MM.1S (cell line): ENCODE measurements at regions not wholly inside any gene's neighbourhood (a gene's known extent, or its start where the extent isn't known, plus 50 kb on each side); places are given as distances from the start of the nearest gene placed in this dataset.

Experiments used
- DNase-seq: peaks from one replicate; pipeline ENCODE4 v3.0.0-alpha.2; 2015
- H2AFZ ChIP-seq: fragments of 300-600 bp; sonication (generic); 2 replicates; pipeline ENCODE4 v1.6.0; 2016; ENCODE audit warnings: antibody characterized with exemption, low read length
- H3F3A ChIP-seq: fragments of 300-600 bp; sonication (generic); 2 replicates; pipeline ENCODE4 v1.6.1; 2016; ENCODE audit warnings: mild to moderate bottlenecking, antibody characterized with exemption, low read length, moderate library complexity, mixed read lengths; ENCODE audit not compliant: insufficient read depth
- H3K27ac ChIP-seq: fragments of 300-600 bp; sonication (generic); 2 replicates; pipeline ENCODE4 v1.5.1; 2016; ENCODE audit warnings: mild to moderate bottlenecking, low read length
- H3K27me3 ChIP-seq: fragments of 300-600 bp; sonication (generic); replicated peaks from 2 replicates; pipeline ENCODE4 v1.6.0; 2016; ENCODE audit warnings: low read length; ENCODE audit not compliant: insufficient read depth
- H3K36me3 ChIP-seq: fragments of 300-600 bp; sonication (generic); replicated peaks from 2 replicates; pipeline ENCODE4 v1.6.1; 2016; ENCODE audit warnings: mild to moderate bottlenecking, low read length, mixed read lengths; ENCODE audit not compliant: insufficient read depth
- H3K4me1 ChIP-seq: fragments of 300-600 bp; sonication (generic); 2 replicates; pipeline ENCODE4 v1.6.1; 2016; ENCODE audit warnings: low read length, mixed read lengths
- H3K4me2 ChIP-seq: fragments of 300-600 bp; sonication (generic); 2 replicates; pipeline ENCODE4 v1.6.0; 2016; ENCODE audit warnings: low read depth, low read length
- H3K4me3 ChIP-seq: fragments of 300-600 bp; sonication (generic); 2 replicates; pipeline ENCODE4 v1.5.1; 2016; ENCODE audit warnings: low read length, mixed read lengths
- H3K79me2 ChIP-seq: fragments of 300-600 bp; sonication (generic); 2 replicates; pipeline ENCODE4 v1.6.1; 2016; ENCODE audit warnings: mixed run types, low read length, mixed read lengths
- H3K9ac ChIP-seq: fragments of 300-600 bp; sonication (generic); 2 replicates; pipeline ENCODE4 v1.6.1; 2016; ENCODE audit warnings: low read length, mixed read lengths
- H3K9me2 ChIP-seq: fragments of 300-600 bp; sonication (generic); replicated peaks from 2 replicates; pipeline ENCODE4 v1.6.1; 2016; ENCODE audit warnings: mild to moderate bottlenecking, low read length, mixed read lengths; ENCODE audit not compliant: insufficient read depth
- H3K9me3 ChIP-seq: fragments of 300-600 bp; sonication (generic); replicated peaks from 2 replicates; pipeline ENCODE4 v1.6.1; 2016; ENCODE audit warnings: mild to moderate bottlenecking, low read length, mixed read lengths; ENCODE audit not compliant: insufficient read depth
- H4K20me1 ChIP-seq: fragments of 300-600 bp; sonication (generic); 2 replicates; pipeline ENCODE4 v1.6.1; 2016; ENCODE audit warnings: mild to moderate bottlenecking, low read length, moderate library complexity, mixed read lengths; ENCODE audit not compliant: insufficient read depth
- EZH2 ChIP-seq: fragments of 300-600 bp; sonication (generic); optimal IDR thresholded peaks from 2 replicates; pipeline ENCODE3; 2017; ENCODE audit warnings: low read depth, mild to moderate bottlenecking, antibody characterized with exemption, low read length, mixed read lengths
- EZH2phosphoT487 ChIP-seq: fragments of 300-600 bp; sonication (generic); IDR thresholded peaks from 2 replicates; pipeline ENCODE4 v1.6.1; 2018; ENCODE audit warnings: antibody characterized with exemption, low read length
- TF ChIP-seq, protein P1 (sequence below): fragments of 300-600 bp; sonication (generic); IDR thresholded peaks from 2 replicates; pipeline ENCODE4 v1.5.1; 2016; ENCODE audit warnings: antibody characterized with exemption, low read length, mixed read lengths

DNA sequence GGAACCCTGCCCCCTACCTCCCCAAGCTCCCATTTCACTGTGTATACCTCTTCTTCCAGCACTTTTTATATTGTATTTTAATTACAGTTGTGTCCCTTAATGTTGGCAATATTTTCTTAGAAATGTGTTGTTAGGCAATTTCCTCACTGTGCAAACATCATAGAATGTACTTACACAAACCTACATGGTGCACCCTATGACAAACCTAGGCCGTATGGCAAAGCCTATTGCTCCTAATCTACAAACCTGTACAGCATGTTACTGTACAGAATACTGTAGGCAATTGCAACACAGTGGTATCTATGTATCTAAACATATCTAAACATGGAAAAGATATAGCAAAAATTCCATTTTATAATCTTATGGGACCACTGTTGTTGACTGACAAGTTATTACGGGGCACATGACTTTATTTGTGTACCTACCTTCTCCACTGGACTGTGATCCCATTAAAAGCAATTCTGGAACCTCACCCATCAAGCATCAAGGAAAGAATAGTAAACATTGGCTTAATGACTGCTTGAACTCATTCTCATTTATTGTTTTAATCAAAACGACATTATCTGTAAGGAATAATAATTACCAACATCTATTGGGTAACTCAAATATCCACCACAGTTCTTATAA is 1641.5 kb upstream of the ZEB2 start:
- Histone ChIP-seq H3K79me2 (no peaks in the 10 kb centered on the region), H4K20me1 (no peaks in the 10 kb centered on the region), H3K9me2 (no peaks in the 10 kb centered on the region), H3K27me3 (no peaks in the 10 kb centered on the region), H2AFZ (no peak overlapping the region), H3K4me1 (no peaks in the 10 kb centered on the region), H3K4me2 (no peak overlapping the region), H3K9ac (no peak overlapping the region), H3K9me3 (no peaks in the 10 kb centered on the region), H3K36me3 (no peaks in the 10 kb centered on the region), H3F3A (no peaks in the 10 kb centered on the region), H3K27ac (no peak overlapping the region), H3K4me3 (no peak overlapping the region)
- no peak for TF ChIP-seq EZH2phosphoT487
- TF ChIP-seq EZH2: no peak
- DNase-seq: no peak

DNA sequence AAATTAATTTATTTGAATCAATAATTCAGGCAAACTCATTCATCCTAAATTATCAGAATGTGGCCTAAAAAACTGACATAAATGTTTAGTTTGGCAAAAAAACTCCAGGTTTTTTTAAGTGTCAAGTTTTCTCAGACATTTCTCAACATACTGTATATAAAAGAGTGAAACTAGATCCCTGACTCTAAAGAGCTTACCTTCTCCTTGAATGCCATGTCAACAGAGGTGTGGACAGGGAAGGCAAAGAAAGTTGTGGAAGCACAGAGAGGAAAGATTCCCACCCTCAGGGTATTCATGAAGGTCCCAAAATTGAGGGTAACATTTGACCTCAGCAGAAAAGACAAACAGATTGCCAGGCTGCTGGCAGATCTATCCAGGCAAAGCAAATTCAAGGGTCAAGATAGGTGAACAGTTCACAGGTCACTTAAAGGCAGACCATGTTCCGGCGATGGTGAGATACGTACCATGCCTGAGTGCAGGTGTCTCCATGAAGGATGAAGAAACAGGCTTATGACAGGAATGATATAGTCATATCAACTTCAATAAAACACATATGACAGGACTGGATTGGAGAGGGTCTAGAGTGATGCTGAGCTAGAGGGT is 1638.3 kb upstream of the ZEB2 start:
- Histone ChIP-seq H3K4me3 (no peak overlapping the region), H3K9me3 (no peaks in the 10 kb centered on the region), H3K9ac (no peak overlapping the region), H3K36me3 (no peaks in the 10 kb centered on the region), H3K4me1 (no peaks in the 10 kb centered on the region), H2AFZ (no peak overlapping the region), H4K20me1 (no peaks in the 10 kb centered on the region), H3K27ac (no peak overlapping the region), H3K27me3 (no peaks in the 10 kb centered on the region), H3F3A (no peaks in the 10 kb centered on the region), H3K79me2 (no peaks in the 10 kb centered on the region), H3K4me2 (no peak overlapping the region), H3K9me2 (no peaks in the 10 kb centered on the region)
- DNase-seq: no peak
- no peak for TF ChIP-seq EZH2
- TF ChIP-seq EZH2phosphoT487: no peak
- TF ChIP-seq, protein P1, sequence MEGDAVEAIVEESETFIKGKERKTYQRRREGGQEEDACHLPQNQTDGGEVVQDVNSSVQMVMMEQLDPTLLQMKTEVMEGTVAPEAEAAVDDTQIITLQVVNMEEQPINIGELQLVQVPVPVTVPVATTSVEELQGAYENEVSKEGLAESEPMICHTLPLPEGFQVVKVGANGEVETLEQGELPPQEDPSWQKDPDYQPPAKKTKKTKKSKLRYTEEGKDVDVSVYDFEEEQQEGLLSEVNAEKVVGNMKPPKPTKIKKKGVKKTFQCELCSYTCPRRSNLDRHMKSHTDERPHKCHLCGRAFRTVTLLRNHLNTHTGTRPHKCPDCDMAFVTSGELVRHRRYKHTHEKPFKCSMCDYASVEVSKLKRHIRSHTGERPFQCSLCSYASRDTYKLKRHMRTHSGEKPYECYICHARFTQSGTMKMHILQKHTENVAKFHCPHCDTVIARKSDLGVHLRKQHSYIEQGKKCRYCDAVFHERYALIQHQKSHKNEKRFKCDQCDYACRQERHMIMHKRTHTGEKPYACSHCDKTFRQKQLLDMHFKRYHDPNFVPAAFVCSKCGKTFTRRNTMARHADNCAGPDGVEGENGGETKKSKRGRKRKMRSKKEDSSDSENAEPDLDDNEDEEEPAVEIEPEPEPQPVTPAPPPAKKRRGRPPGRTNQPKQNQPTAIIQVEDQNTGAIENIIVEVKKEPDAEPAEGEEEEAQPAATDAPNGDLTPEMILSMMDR: no peak

DNA sequence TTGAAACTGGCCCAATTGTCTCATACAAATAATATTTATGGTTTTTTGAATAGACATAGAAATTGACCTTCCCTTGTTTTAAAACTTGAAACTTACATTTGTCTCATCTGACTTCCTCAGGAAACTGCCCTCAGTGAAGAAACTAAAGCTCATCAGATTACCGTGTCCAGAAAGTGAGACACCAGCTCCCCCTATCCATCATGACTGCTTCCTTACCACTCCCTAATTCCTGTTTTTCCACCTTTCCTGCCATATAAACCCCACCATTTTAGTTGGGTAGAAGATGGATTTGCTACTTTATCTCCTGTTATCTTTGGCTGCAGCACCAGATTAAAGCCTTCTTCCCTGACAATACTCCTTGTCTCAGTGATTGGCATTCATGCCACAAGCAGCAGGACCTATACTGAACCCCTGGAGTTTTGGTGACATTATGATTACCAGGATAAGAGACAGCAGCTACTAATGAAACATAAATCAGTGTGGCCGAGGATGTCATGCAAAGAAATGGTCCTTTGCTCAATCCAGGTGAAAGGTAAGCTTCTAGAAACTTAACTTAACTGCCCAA is 1627.6 kb upstream of the ZEB2 start:
- DNase-seq: no peak
- H3K4me3 ChIP-seq: no peak overlapping the region
- H3K4me2 ChIP-seq: no peak overlapping the region
- H3K4me1 ChIP-seq: no peaks in the 10 kb centered on the region
- no peak overlapping the region for H2AFZ ChIP-seq
- H3K27ac ChIP-seq: no peak overlapping the region
- H3K27me3 ChIP-seq: no peaks in the 10 kb centered on the region
- no peaks in the 10 kb centered on the region for H4K20me1 ChIP-seq
- TF ChIP-seq, protein P1: no peak
- TF ChIP-seq EZH2 (no peak), EZH2phosphoT487 (no peak)
- H3K9ac ChIP-seq: no peak overlapping the region
- no peaks in the 10 kb centered on the region for H3K79me2 ChIP-seq
- no peaks in the 10 kb centered on the region for H3F3A ChIP-seq
- no peaks in the 10 kb centered on the region for H3K9me3 ChIP-seq
- H3K9me2 ChIP-seq: no peaks in the 10 kb centered on the region
- no peaks in the 10 kb centered on the region for H3K36me3 ChIP-seq

DNA sequence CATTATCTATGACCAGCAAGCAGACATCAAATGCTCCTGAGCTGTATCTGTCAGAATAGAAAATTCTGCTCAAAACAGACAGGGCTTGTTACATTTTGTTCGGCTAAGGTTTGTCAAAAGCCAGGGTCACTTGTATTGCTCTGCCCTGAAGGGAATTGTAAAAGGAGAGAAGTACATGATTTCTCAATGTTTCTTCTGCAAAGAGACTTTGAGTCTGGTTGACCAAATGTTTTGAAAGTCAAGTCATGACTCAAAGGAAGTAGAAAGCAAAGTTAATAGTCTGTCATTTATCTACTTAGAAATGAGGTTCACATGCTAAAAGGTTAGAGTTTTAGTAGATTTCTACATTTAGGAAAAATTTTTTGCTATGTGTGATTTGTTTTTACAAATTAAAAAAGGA is 1624.1 kb upstream of the ZEB2 start:
- Histone ChIP-seq H3K9me2 (no peaks in the 10 kb centered on the region), H3K4me1 (no peaks in the 10 kb centered on the region), H3K9me3 (no peaks in the 10 kb centered on the region), H3F3A (no peaks in the 10 kb centered on the region), H3K79me2 (no peaks in the 10 kb centered on the region), H4K20me1 (no peaks in the 10 kb centered on the region), H3K4me2 (no peak overlapping the region), H2AFZ (no peak overlapping the region), H3K4me3 (no peak overlapping the region), H3K27ac (no peak overlapping the region), H3K9ac (no peak overlapping the region), H3K36me3 (no peaks in the 10 kb centered on the region), H3K27me3 (no peaks in the 10 kb centered on the region)
- TF ChIP-seq EZH2: no peak
- TF ChIP-seq, protein P1: no peak
- TF ChIP-seq EZH2phosphoT487: no peak
- DNase-seq: no peak
